CD4-positive, alpha-beta T cell (primary cell): ENCODE measurements at regions not wholly inside any gene's neighbourhood (a gene's known extent, or its start where the extent isn't known, plus 50 kb on each side); places are given as distances from the start of the nearest gene placed in this dataset.

Source experiments
- ATAC-seq: fragments of 200-7000 bp; cut with Tn5 transposase; one replicate; pipeline ENCODE4 v1.10.0; 2022; ENCODE audit warnings: mild to moderate bottlenecking; ENCODE audit not compliant: poor library complexity
- CTCF ChIA-PET: fragments of 350-600 bp; sonication (Branson Sonifier 250); formaldehyde crosslinking; loops from one replicate; lab custom pipeline; 2021; ENCODE audit warnings: antibody characterized with exemption, inconsistent platforms; lab: Charles Lee
- POLR2A ChIA-PET: fragments of 350-600 bp; sonication (Branson Sonifier 250); formaldehyde crosslinking; loops from one replicate; lab custom pipeline; 2021; ENCODE audit warnings: antibody characterized with exemption, inconsistent platforms; lab: Charles Lee
- DNase-seq, 14 experiments: peaks; one replicate each; pipeline ENCODE4 v3.0.0-alpha.2; 2013 to 2020; ENCODE audit warnings: mixed read lengths in 2 of 14
- H3K27ac ChIP-seq, 2 donors: one replicate each; pipeline versions ENCODE4 v1.5.1 to v1.7.0; 2013; ENCODE audit warnings: low read length in 2 of 2, low read depth in 1 of 2, mild to moderate bottlenecking in 1 of 2
- H3K27me3 ChIP-seq, 2 experiments: 1 replicate in 1 of 2; 2 replicates in 1 of 2; pipeline versions ENCODE4 v1.6.1 to v1.7.0; 2013; ENCODE audit warnings: low read length in 2 of 2, control low read depth in 1 of 2, mild to moderate bottlenecking in 1 of 2, moderate library complexity in 1 of 2; ENCODE audit not compliant: insufficient read depth in 2 of 2, control insufficient read depth in 1 of 2
- H3K36me3 ChIP-seq: one replicate; pipeline ENCODE4 v1.6.1; 2013; ENCODE audit warnings: low read length, control low read depth; ENCODE audit not compliant: insufficient read depth
- H3K4me1 ChIP-seq: one replicate; pipeline ENCODE4 v1.6.1; 2013; ENCODE audit warnings: low read length, control low read depth; ENCODE audit not compliant: insufficient read depth
- H3K4me3 ChIP-seq: one replicate; pipeline ENCODE4 v1.5.1; 2013; ENCODE audit warnings: mild to moderate bottlenecking, low read length, moderate library complexity
- H3K9me3 ChIP-seq, 2 experiments: 1 replicate in 1 of 2; 2 replicates in 1 of 2; pipeline versions ENCODE4 v1.6.1 to v1.7.0; 2013; ENCODE audit warnings: low read length in 2 of 2, mild to moderate bottlenecking in 2 of 2, control low read depth in 1 of 2, moderate library complexity in 1 of 2; ENCODE audit not compliant: control insufficient read depth in 1 of 2, insufficient read depth in 1 of 2
- H3K27ac Mint-ChIP-seq: one replicate; pipeline ENCODE4 v1.8.0; 2020; ENCODE audit warnings: mixed read lengths
- H3K27me3 Mint-ChIP-seq: one replicate; pipeline ENCODE4 v1.8.0; 2021; ENCODE audit warnings: mixed read lengths
- H3K36me3 Mint-ChIP-seq: one replicate; pipeline ENCODE4 v1.8.0; 2021; ENCODE audit warnings: low read depth, mixed read lengths
- H3K4me1 Mint-ChIP-seq: one replicate; pipeline ENCODE4 v1.8.0; 2021; ENCODE audit warnings: low read depth, mixed read lengths
- H3K4me3 Mint-ChIP-seq: one replicate; pipeline ENCODE4 v1.8.0; 2020; ENCODE audit warnings: mild to moderate bottlenecking, mixed read lengths
- H3K9me3 Mint-ChIP-seq: one replicate; pipeline ENCODE4 v1.8.0; 2020; ENCODE audit warnings: mixed read lengths
- intact Hi-C, 2 experiments: fragments of 100-400 bp; cut with DNase I in 1 of 2; cut with micrococcal nuclease in 1 of 2; formaldehyde crosslinking; loops; one replicate each; pipeline versions ENCODE4 v1.15.1 to v1.9.0; 2023 to 2025; cut with DNase I, micrococcal nuclease
- TF ChIP-seq, protein P1 (sequence below): fragments of 200-600 bp; IDR thresholded peaks from one replicate; pipeline ENCODE4 v1.8.0; 2022; ENCODE audit warnings: antibody characterized with exemption, mild to moderate bottlenecking

DNA sequence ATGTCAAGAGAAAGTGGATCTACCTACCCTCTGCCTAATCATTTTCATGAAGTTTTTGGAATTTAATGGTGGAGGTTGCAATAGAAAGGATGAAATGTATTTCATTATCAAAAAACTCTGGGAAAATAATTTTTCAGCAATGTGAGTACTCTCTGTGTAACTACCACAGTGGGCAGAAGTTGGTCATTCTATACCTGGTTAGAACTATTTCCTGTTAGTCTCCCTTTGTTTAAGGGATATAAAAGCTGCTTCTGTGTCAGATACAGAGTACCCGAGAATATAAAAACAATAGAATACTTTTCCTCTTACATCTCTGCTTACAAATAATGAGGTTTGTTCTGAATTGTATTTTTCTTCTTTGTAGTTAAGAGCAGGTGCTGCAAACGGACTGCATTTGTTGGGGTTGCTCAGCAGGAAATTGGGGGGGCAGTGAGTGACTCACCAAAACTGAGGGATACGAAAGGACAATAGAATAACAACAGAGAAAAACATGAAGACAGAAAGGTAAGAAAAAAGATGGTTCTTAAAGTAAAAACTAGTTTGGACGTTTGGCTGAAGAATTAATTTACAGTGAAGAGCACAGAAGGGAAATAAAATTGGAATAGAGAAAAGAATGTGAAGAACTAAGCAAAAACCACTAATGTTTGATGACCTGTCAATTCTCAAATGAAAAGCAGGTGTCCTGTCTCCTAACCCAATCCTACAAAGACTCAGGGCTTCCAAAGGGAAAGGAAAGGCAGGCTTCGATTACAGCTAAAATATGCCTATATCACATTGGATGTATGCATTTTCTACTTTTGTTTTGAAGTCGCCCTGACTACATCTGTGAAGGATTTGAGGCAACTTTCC lies 703.1 kb downstream of the RFPL4B start:
- ChIA-PET POLR2A (no interaction called here), CTCF (no interaction called here)
- H3K4me3 ChIP-seq, result no peak overlapping the region
- Mint-ChIP-seq H3K4me1 (no peaks in the 10 kb centered on the region), H3K9me3 (peaks cover 4% of the 10 kb centered on the region), H3K27me3 (no peaks in the 10 kb centered on the region), H3K36me3 (no peaks in the 10 kb centered on the region), H3K4me3 (no peak overlapping the region), H3K27ac (no peak overlapping the region)
- TF ChIP-seq, protein P1, sequence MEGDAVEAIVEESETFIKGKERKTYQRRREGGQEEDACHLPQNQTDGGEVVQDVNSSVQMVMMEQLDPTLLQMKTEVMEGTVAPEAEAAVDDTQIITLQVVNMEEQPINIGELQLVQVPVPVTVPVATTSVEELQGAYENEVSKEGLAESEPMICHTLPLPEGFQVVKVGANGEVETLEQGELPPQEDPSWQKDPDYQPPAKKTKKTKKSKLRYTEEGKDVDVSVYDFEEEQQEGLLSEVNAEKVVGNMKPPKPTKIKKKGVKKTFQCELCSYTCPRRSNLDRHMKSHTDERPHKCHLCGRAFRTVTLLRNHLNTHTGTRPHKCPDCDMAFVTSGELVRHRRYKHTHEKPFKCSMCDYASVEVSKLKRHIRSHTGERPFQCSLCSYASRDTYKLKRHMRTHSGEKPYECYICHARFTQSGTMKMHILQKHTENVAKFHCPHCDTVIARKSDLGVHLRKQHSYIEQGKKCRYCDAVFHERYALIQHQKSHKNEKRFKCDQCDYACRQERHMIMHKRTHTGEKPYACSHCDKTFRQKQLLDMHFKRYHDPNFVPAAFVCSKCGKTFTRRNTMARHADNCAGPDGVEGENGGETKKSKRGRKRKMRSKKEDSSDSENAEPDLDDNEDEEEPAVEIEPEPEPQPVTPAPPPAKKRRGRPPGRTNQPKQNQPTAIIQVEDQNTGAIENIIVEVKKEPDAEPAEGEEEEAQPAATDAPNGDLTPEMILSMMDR, result no peak
- H3K4me1 ChIP-seq, result no peaks in the 10 kb centered on the region
- DNase-seq, result no peak
- ATAC-seq, result no peak
- H3K27me3 ChIP-seq, result no peaks in the 10 kb centered on the region
- no peaks in the 10 kb centered on the region for H3K36me3 ChIP-seq
- H3K9me3 ChIP-seq, result peaks cover 0 to 5% of the 10 kb centered on the region in 2 experiments
- H3K27ac ChIP-seq, result no peak overlapping the region
- intact Hi-C loops, result no loop called here

- Mint-ChIP-seq H3K27me3 (no peaks in the 10 kb centered on the region), H3K27ac (no peak overlapping the region), H3K4me3 (no peak overlapping the region), H3K4me1 (no peaks in the 10 kb centered on the region), H3K36me3 (no peaks in the 10 kb centered on the region), H3K9me3 (peaks cover 4% of the 10 kb centered on the region)
- Histone ChIP-seq H3K36me3 (no peaks in the 10 kb centered on the region), H3K27me3 (no peaks in the 10 kb centered on the region), H3K9me3 (peaks cover 0 to 5% of the 10 kb centered on the region in 2 experiments), H3K27ac (no peak overlapping the region), H3K4me1 (no peaks in the 10 kb centered on the region), H3K4me3 (no peak overlapping the region)
- ChIA-PET CTCF (no interaction called here), POLR2A (no interaction called here)
- no peak for ATAC-seq
- intact Hi-C loops, result no loop called here
- TF ChIP-seq, protein P1, result no peak
- no peak for DNase-seq
These were observed 703.8 kb downstream of the RFPL4B start for GRCh38 chr6:113050979-113051378.

DNA sequence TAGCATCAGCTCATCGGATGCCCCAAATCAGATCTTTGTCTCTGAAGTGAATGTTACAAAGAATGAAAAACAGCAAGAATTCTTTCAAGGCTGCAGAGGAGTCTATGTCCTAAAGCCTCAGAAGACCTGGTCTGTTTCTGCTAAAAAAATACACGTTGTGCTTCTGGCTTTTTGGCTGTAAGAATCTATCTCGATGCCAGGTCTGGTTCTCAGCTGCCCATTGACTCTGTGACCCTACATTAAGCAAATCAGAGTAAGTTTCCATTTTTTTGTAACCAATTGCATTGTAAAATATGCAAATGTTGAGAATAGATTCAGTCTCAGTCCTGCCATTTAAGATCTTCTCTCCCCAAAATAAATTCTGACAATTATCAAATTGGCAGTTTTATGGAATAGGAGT lies 705.4 kb downstream of the RFPL4B start:
- Mint-ChIP-seq H3K27ac (no peak overlapping the region), H3K27me3 (no peaks in the 10 kb centered on the region), H3K36me3 (no peaks in the 10 kb centered on the region), H3K9me3 (peaks cover 4% of the 10 kb centered on the region), H3K4me3 (no peak overlapping the region), H3K4me1 (no peaks in the 10 kb centered on the region)
- intact Hi-C loops, result no loop called here
- H3K27ac ChIP-seq, result no peak overlapping the region
- H3K4me3 ChIP-seq, result no peak overlapping the region
- POLR2A ChIA-PET, result no interaction called here
- H3K4me1 ChIP-seq, result no peaks in the 10 kb centered on the region
- peaks cover 0 to 5% of the 10 kb centered on the region in 2 experiments for H3K9me3 ChIP-seq
- no peaks in the 10 kb centered on the region for H3K36me3 ChIP-seq
- no peaks in the 10 kb centered on the region for H3K27me3 ChIP-seq
- TF ChIP-seq, protein P1, result no peak
- CTCF ChIA-PET, result no interaction called here
- DNase-seq (no peak), ATAC-seq (no peak)
